NCI-H1105 treated with DMSO at 0.1 percent for 48 hours (cell line): ENCODE measurements at regions not wholly inside any gene's neighbourhood (a gene's known extent, or its start where the extent isn't known, plus 50 kb on each side); places are given as distances from the start of the nearest gene placed in this dataset.

Source experiments
- DNase-seq: peaks from one replicate; lab custom pipeline; 2025; lab: John Stamatoyannopoulos, UW

GRCh38 chr15:39313881-39314280, 267.0 kb upstream of the THBS1 start:
- no peak for DNase-seq

- no peak for DNase-seq
Measured at GRCh38 chr15:39315206-39315850, 265.6 kb upstream of the THBS1 start.

- no peak for DNase-seq
Measured at GRCh38 chr15:39317225-39317624, 263.7 kb upstream of the THBS1 start.

GRCh38 chr15:39318231-39318630, 262.6 kb upstream of the THBS1 start:
- DNase-seq, result no peak

- DNase-seq, result no peak
Measured at GRCh38 chr15:39320355-39320754, 260.5 kb upstream of the THBS1 start.

- DNase-seq, result no peak
Measured at GRCh38 chr15:39320886-39321285, 260.0 kb upstream of the THBS1 start.

- DNase-seq, result no peak
Measured at GRCh38 chr15:39321977-39322376, 258.9 kb upstream of the THBS1 start.

GRCh38 chr15:39323157-39323556, 257.7 kb upstream of the THBS1 start:
- no peak for DNase-seq

GRCh38 chr15:39323706-39324105, 257.2 kb upstream of the THBS1 start:
- no peak for DNase-seq

GRCh38 chr15:39326306-39326975, 254.4 kb upstream of the THBS1 start:
- DNase-seq, result no peak

GRCh38 chr15:39327005-39327730, 253.7 kb upstream of the THBS1 start:
- no peak for DNase-seq

GRCh38 chr15:39330061-39330460, 250.8 kb upstream of the THBS1 start:
- DNase-seq, result no peak

- no peak for DNase-seq
Measured at GRCh38 chr15:39331584-39331983, 249.3 kb upstream of the THBS1 start.

- DNase-seq, result no peak
Measured at GRCh38 chr15:39332846-39333245, 248.0 kb upstream of the THBS1 start.

GRCh38 chr15:39333393-39333792, 247.5 kb upstream of the THBS1 start:
- DNase-seq, result no peak

GRCh38 chr15:39333896-39334295, 247.0 kb upstream of the THBS1 start:
- DNase-seq, result no peak

GRCh38 chr15:39336926-39337325, 244.0 kb upstream of the THBS1 start:
- no peak for DNase-seq

GRCh38 chr15:39338251-39338650, 242.6 kb upstream of the THBS1 start:
- no peak for DNase-seq

- DNase-seq, result no peak
Measured at GRCh38 chr15:39340903-39341645, 239.8 kb upstream of the THBS1 start.

GRCh38 chr15:39344662-39345141, 236.2 kb upstream of the THBS1 start:
- peak; percentile 55 for DNase-seq

- no peak for DNase-seq
Measured at GRCh38 chr15:39345176-39345575, 235.7 kb upstream of the THBS1 start.

GRCh38 chr15:39347453-39347852, 233.4 kb upstream of the THBS1 start:
- no peak for DNase-seq
